SH-SY5Y (cell line): ENCODE measurements at regions not wholly inside any gene's neighbourhood (a gene's known extent, or its start where the extent isn't known, plus 50 kb on each side); places are given as distances from the start of the nearest gene placed in this dataset.

Source experiments
- GATA2 ChIP-seq: IDR thresholded peaks from 2 replicates; pipeline ENCODE4 v1.6.1; 2011; ENCODE audit warnings: mild to moderate bottlenecking, low read depth, low read length
- GATA3 ChIP-seq: IDR thresholded peaks from 2 replicates; pipeline ENCODE4 v1.6.1; 2011; ENCODE audit warnings: low read depth, mild to moderate bottlenecking, low read length, moderate library complexity

DNA sequence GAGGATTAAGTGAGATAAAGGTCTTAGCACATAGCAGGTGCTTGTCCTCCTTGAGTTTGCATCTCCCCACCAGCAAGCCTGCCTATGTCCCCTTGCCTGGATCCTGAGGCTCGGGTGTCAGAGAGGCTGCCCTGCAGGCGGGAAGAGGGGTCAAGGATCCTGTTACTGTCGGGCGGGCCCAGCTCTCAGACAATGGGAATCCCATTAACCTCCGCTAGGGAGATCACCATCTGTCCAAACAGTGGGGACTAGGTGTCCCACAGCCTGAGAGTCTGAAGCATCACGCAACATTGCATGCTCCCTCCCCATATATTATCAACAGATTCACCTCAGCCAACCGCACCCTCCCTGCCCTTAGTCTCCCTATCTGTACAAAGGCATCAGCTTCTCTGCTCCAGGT, 151.4 kb downstream of the FBLN2 start:
- TF ChIP-seq GATA2 (no peak), GATA3 (no peak)
